ENCODE measurements at regions not wholly inside any gene's neighbourhood (a gene's known extent, or its start where the extent isn't known, plus 50 kb on each side); places are given as distances from the start of the nearest gene placed in this dataset.
A peak's percentile ranks its signal among the peaks of the same experiment; 100 is the strongest.

DNA sequence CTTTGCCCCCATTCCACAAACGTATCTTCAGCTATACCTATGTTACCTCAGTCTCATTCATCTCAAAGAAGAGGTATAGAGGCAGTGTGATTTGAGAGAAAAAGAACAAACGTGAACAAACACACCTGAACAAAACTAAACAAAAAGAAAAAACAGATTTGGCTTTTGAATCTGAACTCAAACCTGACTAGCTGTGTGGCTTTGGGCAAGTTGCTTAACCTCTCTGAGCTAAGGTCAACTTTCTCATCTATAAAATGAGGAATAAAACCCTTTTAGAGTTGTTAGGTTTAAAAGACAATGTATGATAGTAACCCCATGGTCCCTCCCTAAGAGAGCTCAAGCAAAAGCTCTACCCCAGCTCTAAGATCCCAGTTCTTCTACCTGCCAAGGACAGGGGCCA is 73.5 kb downstream of the ZNF648 start:
- WGBS (ENCODE audit: low lambda C conversion rate, missing lambda C conversion rate): 84% methylated on average over 2 of the region's 2 CpGs
- TF ChIP-seq, protein P1, sequence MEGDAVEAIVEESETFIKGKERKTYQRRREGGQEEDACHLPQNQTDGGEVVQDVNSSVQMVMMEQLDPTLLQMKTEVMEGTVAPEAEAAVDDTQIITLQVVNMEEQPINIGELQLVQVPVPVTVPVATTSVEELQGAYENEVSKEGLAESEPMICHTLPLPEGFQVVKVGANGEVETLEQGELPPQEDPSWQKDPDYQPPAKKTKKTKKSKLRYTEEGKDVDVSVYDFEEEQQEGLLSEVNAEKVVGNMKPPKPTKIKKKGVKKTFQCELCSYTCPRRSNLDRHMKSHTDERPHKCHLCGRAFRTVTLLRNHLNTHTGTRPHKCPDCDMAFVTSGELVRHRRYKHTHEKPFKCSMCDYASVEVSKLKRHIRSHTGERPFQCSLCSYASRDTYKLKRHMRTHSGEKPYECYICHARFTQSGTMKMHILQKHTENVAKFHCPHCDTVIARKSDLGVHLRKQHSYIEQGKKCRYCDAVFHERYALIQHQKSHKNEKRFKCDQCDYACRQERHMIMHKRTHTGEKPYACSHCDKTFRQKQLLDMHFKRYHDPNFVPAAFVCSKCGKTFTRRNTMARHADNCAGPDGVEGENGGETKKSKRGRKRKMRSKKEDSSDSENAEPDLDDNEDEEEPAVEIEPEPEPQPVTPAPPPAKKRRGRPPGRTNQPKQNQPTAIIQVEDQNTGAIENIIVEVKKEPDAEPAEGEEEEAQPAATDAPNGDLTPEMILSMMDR (IDR thresholded peaks at IDR 0.05; ENCODE audit: poor library complexity): no peak
- no peak for TF ChIP-seq EZH2phosphoT487 (IDR thresholded peaks at IDR 0.05; ENCODE audit: low read depth, severe bottlenecking, unreplicated experiment)
- no peak for TF ChIP-seq EZH2 (IDR thresholded peaks at IDR 0.05; ENCODE audit: borderline replicate concordance)
- Histone ChIP-seq H3K9me2 (replicated peaks; ENCODE audit: insufficient read depth) (no peaks in the 10 kb centered on the region), H3K4me2 (no peak overlapping the region), H3K27me3 (no peaks in the 10 kb centered on the region), H3K4me1 (ENCODE audit: insufficient read depth) (peaks cover 5% of the 10 kb centered on the region), H4K20me1 (ENCODE audit: insufficient read depth, poor library complexity, severe bottlenecking) (no peaks in the 10 kb centered on the region), H3K27ac (no peak overlapping the region), H2AFZ (no peak overlapping the region), H3K9me3 (ENCODE audit: low read depth) (no peaks in the 10 kb centered on the region), H3K4me3 (no peak overlapping the region), H3K79me2 (no peaks in the 10 kb centered on the region), H3K36me3 (replicated peaks; ENCODE audit: insufficient read depth, low read depth) (no peaks in the 10 kb centered on the region)
- DNase-seq (ENCODE audit: low spot score): no peak

- 87% methylated on average over 6 of the region's 6 CpGs for WGBS (ENCODE audit: low lambda C conversion rate, missing lambda C conversion rate)
- Histone ChIP-seq H3K4me3 (no peak overlapping the region), H3K9me2 (replicated peaks; ENCODE audit: insufficient read depth) (no peaks in the 10 kb centered on the region), H2AFZ (no peak overlapping the region), H4K20me1 (ENCODE audit: insufficient read depth, poor library complexity, severe bottlenecking) (no peaks in the 10 kb centered on the region), H3K9me3 (ENCODE audit: low read depth) (no peaks in the 10 kb centered on the region), H3K79me2 (no peaks in the 10 kb centered on the region), H3K4me2 (no peak overlapping the region), H3K36me3 (replicated peaks; ENCODE audit: insufficient read depth, low read depth) (no peaks in the 10 kb centered on the region), H3K27me3 (no peaks in the 10 kb centered on the region), H3K27ac (no peak overlapping the region), H3K4me1 (ENCODE audit: insufficient read depth) (peaks cover 5% of the 10 kb centered on the region)
- TF ChIP-seq EZH2phosphoT487 (IDR thresholded peaks at IDR 0.05; ENCODE audit: low read depth, severe bottlenecking, unreplicated experiment): no peak
- TF ChIP-seq EZH2 (IDR thresholded peaks at IDR 0.05; ENCODE audit: borderline replicate concordance): no peak
- TF ChIP-seq, protein P1 (IDR thresholded peaks at IDR 0.05; ENCODE audit: poor library complexity): no peak
- DNase-seq (ENCODE audit: low spot score): no peak
These were observed 74.1 kb downstream of the ZNF648 start for GRCh38 chr1:181987334-181987895.

DNA sequence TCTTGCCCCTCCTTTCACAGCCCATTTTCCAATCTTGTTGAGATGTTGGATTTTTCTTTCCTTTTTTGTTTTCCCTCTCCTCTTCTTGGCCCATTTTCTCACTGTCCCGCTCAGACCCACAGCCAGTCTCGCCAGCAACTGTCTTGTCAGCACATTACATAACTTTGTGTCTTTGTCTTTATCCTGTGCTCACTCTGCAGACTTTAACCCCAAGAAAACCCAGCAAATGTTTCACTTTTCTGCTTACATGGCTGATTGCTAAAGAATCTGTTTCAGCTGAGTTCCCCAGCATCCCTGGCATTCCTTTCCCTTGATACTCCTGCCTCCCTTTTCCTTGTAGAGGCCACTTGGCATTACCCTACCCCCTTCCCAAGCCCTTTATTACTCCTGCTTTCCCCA is 74.6 kb downstream of the ZNF648 start:
- Histone ChIP-seq H3K36me3 (replicated peaks; ENCODE audit: insufficient read depth, low read depth) (no peaks in the 10 kb centered on the region), H3K4me1 (ENCODE audit: insufficient read depth) (peaks cover 5% of the 10 kb centered on the region), H3K79me2 (no peaks in the 10 kb centered on the region), H4K20me1 (ENCODE audit: insufficient read depth, poor library complexity, severe bottlenecking) (no peaks in the 10 kb centered on the region), H3K9me3 (ENCODE audit: low read depth) (no peaks in the 10 kb centered on the region), H2AFZ (no peak overlapping the region), H3K27me3 (no peaks in the 10 kb centered on the region), H3K4me2 (no peak overlapping the region), H3K27ac (no peak overlapping the region), H3K9me2 (replicated peaks; ENCODE audit: insufficient read depth) (no peaks in the 10 kb centered on the region), H3K4me3 (no peak overlapping the region)
- 42% methylated on average over 2 of the region's 2 CpGs for WGBS (ENCODE audit: low lambda C conversion rate, missing lambda C conversion rate)
- DNase-seq (ENCODE audit: low spot score): peak; percentile 11
- TF ChIP-seq EZH2phosphoT487 (IDR thresholded peaks at IDR 0.05; ENCODE audit: low read depth, severe bottlenecking, unreplicated experiment) (no peak), EZH2 (IDR thresholded peaks at IDR 0.05; ENCODE audit: borderline replicate concordance) (no peak)
- TF ChIP-seq, protein P1 (IDR thresholded peaks at IDR 0.05; ENCODE audit: poor library complexity): no peak
